ENCODE measurements at regions not wholly inside any gene's neighbourhood (a gene's known extent, or its start where the extent isn't known, plus 50 kb on each side); places are given as distances from the start of the nearest gene placed in this dataset.

GRCh38 chr14:62141139-62141538, 378.9 kb downstream of the SNAPC1 start:
- Histone ChIP-seq H3K9me3 (no peaks in the 10 kb centered on the region), H3K4me3 (no peak overlapping the region), H3K36me3 (replicated peaks) (no peaks in the 10 kb centered on the region), H3K27me3 (ENCODE audit: low read depth) (peaks cover 3% of the 10 kb centered on the region; the same call in 1 of the 2 replicates), H3K4me1 (no peaks in the 10 kb centered on the region)
- in situ Hi-C loops (cut with MboI; ENCODE audit: low sequenced_read_pairs), result no loop called here
- no peak for DNase-seq (ENCODE audit: low spot score in 2 of 2)

DNA sequence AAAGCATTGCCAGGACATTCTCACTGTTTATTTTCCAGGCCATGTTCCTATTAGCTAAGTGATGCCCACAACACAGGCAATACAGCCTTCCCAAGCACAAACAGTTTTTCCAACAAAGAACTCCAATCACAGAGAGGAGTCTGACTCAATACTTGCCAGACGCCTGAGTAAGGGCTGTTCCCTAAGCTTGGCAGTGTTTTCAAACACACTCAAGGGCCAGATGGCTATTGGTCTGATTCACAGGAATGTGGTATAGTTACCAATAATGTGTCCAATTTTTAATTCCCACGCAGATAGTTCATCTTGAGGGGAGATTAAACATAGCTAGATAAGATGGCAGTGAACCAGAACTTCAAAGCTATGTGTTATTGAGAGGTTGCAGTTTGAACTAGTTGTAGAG, 381.0 kb downstream of the SNAPC1 start:
- in situ Hi-C loops (cut with MboI; ENCODE audit: low sequenced_read_pairs), result no loop called here
- H3K4me3 ChIP-seq, result no peak overlapping the region
- H3K36me3 ChIP-seq (replicated peaks), result no peaks in the 10 kb centered on the region
- H3K4me1 ChIP-seq, result no peaks in the 10 kb centered on the region
- no peaks in the 10 kb centered on the region for H3K9me3 ChIP-seq
- DNase-seq (ENCODE audit: low spot score in 2 of 2), result no peak
- no peaks in the 10 kb centered on the region for H3K27me3 ChIP-seq (ENCODE audit: low read depth)

GRCh38 chr14:62144863-62145262, 382.6 kb downstream of the SNAPC1 start:
- in situ Hi-C loops (cut with MboI; ENCODE audit: low sequenced_read_pairs), result no loop called here
- H3K4me1 ChIP-seq, result no peaks in the 10 kb centered on the region
- no peaks in the 10 kb centered on the region for H3K36me3 ChIP-seq (replicated peaks)
- no peak overlapping the region for H3K4me3 ChIP-seq
- H3K27me3 ChIP-seq (ENCODE audit: low read depth), result no peaks in the 10 kb centered on the region
- no peaks in the 10 kb centered on the region for H3K9me3 ChIP-seq
- DNase-seq (ENCODE audit: low spot score in 2 of 2), result no peak

- H3K36me3 ChIP-seq (replicated peaks), result no peaks in the 10 kb centered on the region
- in situ Hi-C loops (cut with MboI; ENCODE audit: low sequenced_read_pairs), result no loop called here
Measured at GRCh38 chr14:62146030-62146429, 383.8 kb downstream of the SNAPC1 start.

GRCh38 chr14:62156052-62156451, 393.8 kb downstream of the SNAPC1 start:
- in situ Hi-C loops (cut with MboI; ENCODE audit: low sequenced_read_pairs), result loop anchor here (25.0 kb wide), 1 partner anchor 881 kb away; the partner anchor contains the start of gene KCNH5
- Histone ChIP-seq H3K9me3 (no peaks in the 10 kb centered on the region), H3K4me3 (no peak overlapping the region), H3K4me1 (no peaks in the 10 kb centered on the region), H3K27me3 (ENCODE audit: low read depth) (peaks cover 6% of the 10 kb centered on the region; the same call in 1 of the 2 replicates), H3K36me3 (replicated peaks) (no peaks in the 10 kb centered on the region)
- DNase-seq (ENCODE audit: low spot score in 2 of 2), result no peak

More at GRCh38 chr14:62146030-62146429, 383.8 kb downstream of the SNAPC1 start:
- Histone ChIP-seq H3K27me3 (ENCODE audit: low read depth) (no peaks in the 10 kb centered on the region), H3K4me1 (no peaks in the 10 kb centered on the region), H3K9me3 (no peaks in the 10 kb centered on the region), H3K4me3 (no peak overlapping the region)
- DNase-seq (ENCODE audit: low spot score in 2 of 2), result no peak

DNA sequence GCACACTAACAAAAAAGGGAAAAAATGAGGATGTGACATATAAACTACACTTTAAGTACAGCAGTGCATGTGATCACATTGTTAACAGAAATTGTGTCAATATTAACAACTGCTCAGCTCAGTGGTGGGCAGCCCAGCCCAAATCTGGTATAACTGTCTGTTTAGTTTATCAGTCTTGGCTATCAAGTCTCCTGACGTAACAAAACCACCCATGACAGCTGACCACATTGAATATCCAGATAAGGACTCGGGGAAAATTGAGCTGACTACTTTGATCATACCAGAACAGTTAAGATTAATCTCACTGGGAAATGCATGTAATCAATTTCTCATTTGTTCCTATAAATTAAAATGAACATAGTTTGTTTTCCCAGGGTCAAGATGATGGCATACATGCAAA, 396.6 kb downstream of the SNAPC1 start:
- in situ Hi-C loops (cut with MboI; ENCODE audit: low sequenced_read_pairs), result loop anchor here (25.0 kb wide), 1 partner anchor 879 kb away; the partner anchor contains the start of gene KCNH5
- no peaks in the 10 kb centered on the region for H3K27me3 ChIP-seq (ENCODE audit: low read depth)
- DNase-seq (ENCODE audit: low spot score in 2 of 2), result no peak

GRCh38 chr14:62159314-62159713, 397.1 kb downstream of the SNAPC1 start:
- in situ Hi-C loops (cut with MboI; ENCODE audit: low sequenced_read_pairs), result loop anchor here (25.0 kb wide), 1 partner anchor 878 kb away; the partner anchor contains the start of gene KCNH5
- no peaks in the 10 kb centered on the region for H3K27me3 ChIP-seq (ENCODE audit: low read depth)
- H3K4me1 ChIP-seq, result no peaks in the 10 kb centered on the region
- no peak overlapping the region for H3K4me3 ChIP-seq
- no peaks in the 10 kb centered on the region for H3K9me3 ChIP-seq
- no peak for DNase-seq (ENCODE audit: low spot score in 2 of 2)
- H3K36me3 ChIP-seq (replicated peaks), result no peaks in the 10 kb centered on the region

More for the DNA sequence above, 396.6 kb downstream of the SNAPC1 start:
- no peaks in the 10 kb centered on the region for H3K36me3 ChIP-seq (replicated peaks)
- H3K4me1 ChIP-seq, result no peaks in the 10 kb centered on the region
- no peak overlapping the region for H3K4me3 ChIP-seq
- no peaks in the 10 kb centered on the region for H3K9me3 ChIP-seq

DNA sequence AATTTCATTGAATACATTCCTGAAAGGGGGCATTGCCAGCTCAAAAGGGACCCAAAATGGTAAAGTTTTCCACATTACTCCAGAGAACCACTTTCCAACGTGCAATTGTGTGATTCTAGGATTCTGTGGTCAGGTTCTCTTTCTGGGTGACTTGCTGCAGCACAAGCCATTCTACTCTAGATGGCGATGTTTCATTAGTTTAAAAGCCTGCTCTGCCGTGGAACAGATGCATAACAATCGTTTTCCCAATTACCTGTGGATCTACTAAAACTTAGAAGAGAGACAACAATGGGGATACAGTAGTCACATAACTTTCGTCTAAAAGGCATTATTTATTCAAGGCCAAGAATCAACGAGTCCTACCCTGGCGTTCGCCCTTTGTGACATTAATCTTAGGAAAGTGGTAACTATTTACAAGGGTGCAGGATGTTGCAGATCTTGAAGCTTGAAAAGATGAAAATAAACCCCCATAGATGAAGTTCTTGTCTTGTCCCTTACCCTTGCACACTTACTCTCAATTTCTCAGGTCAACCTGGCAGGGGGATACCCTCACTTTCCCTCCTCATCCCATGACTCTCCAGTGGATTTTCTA, 400.9 kb downstream of the SNAPC1 start:
- peak; percentile 36 to 41 for DNase-seq (ENCODE audit: low spot score in 2 of 2)
- H3K36me3 ChIP-seq (replicated peaks), result no peaks in the 10 kb centered on the region
- in situ Hi-C loops (cut with MboI; ENCODE audit: low sequenced_read_pairs), result loop anchor here (10.0 to 25.0 kb wide), 2 partner anchors 874 to 1112 kb away; partner anchors contain the start of gene KCNH5

GRCh38 chr14:62168564-62169155, 406.4 kb downstream of the SNAPC1 start:
- Histone ChIP-seq H3K4me1 (no peaks in the 10 kb centered on the region), H3K27me3 (ENCODE audit: low read depth) (no peaks in the 10 kb centered on the region), H3K4me3 (no peak overlapping the region), H3K36me3 (replicated peaks) (no peaks in the 10 kb centered on the region), H3K9me3 (no peaks in the 10 kb centered on the region)
- in situ Hi-C loops (cut with MboI; ENCODE audit: low sequenced_read_pairs), result loop anchor here (10.0 to 25.0 kb wide), 2 partner anchors 869 to 1106 kb away; partner anchors contain the start of gene KCNH5
- no peak for DNase-seq (ENCODE audit: low spot score in 2 of 2)

More for the DNA sequence above, 400.9 kb downstream of the SNAPC1 start:
- Histone ChIP-seq H3K4me1 (no peaks in the 10 kb centered on the region), H3K27me3 (ENCODE audit: low read depth) (no peaks in the 10 kb centered on the region), H3K4me3 (no peak overlapping the region), H3K9me3 (no peaks in the 10 kb centered on the region)

DNA sequence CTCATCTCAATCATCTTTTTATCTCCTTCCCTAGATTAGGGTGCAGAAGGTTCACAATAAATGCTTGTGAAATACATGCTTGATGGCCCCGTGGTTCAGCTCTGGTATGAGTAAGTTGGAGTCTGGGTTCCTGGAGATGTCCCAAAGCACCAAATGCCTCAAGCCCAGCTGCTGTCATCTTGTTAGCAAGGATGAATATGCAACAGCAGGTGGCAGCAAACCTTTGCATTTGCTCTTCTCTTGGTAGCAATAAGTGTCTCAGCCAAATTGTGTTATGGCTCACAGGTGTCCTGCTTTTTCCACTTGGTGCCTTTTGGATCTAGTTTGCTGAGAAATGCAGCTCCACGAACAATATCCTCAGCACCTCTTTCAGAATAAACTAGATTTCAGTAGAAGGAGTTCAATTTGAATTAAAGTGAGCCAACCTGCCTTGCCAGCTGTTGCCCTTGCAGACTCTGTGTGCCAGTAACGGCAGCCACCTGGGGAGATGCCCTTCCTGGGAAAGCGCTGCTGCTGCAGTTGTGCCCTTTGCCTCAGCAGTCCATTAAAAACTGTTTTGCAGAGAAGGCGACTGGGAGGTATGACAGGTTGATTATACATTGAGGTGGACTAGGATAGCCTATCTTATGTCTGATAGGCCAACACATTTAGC, 417.3 kb downstream of the SNAPC1 start:
- in situ Hi-C loops (cut with MboI; ENCODE audit: low sequenced_read_pairs), result no loop called here
- no peaks in the 10 kb centered on the region for H3K4me1 ChIP-seq
- H3K9me3 ChIP-seq, result no peaks in the 10 kb centered on the region

DNA sequence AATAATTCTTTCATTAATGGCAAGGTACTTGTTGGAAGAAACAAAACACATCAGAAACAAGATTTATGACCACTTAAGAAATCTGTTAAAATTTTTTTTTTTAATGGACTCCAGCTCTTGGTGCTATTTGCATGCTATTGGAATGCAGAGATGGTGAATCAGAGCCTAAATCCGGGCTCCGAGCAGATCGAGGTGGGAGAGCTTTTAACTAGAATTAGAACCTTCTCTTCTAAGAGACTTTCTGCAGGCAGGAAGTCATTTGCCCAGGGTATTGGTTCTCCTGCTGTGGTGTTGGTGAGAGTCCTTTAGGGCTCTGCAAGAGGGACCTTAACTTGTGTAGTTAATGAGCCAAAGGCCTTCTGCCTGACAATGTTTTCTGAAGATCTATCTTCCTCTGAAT, 419.4 kb downstream of the SNAPC1 start:
- Histone ChIP-seq H3K27me3 (ENCODE audit: low read depth) (no peaks in the 10 kb centered on the region), H3K4me3 (no peak overlapping the region), H3K9me3 (no peaks in the 10 kb centered on the region), H3K36me3 (replicated peaks) (no peaks in the 10 kb centered on the region), H3K4me1 (no peaks in the 10 kb centered on the region)
- in situ Hi-C loops (cut with MboI; ENCODE audit: low sequenced_read_pairs), result no loop called here
- no peak for DNase-seq (ENCODE audit: low spot score in 2 of 2)

More for the DNA sequence above, 417.3 kb downstream of the SNAPC1 start:
- H3K4me3 ChIP-seq, result no peak overlapping the region
- no peaks in the 10 kb centered on the region for H3K36me3 ChIP-seq (replicated peaks)
- H3K27me3 ChIP-seq (ENCODE audit: low read depth), result no peaks in the 10 kb centered on the region
- DNase-seq (ENCODE audit: low spot score in 2 of 2), result peak; percentile 44 to 61

- in situ Hi-C loops (cut with MboI; ENCODE audit: low sequenced_read_pairs), result no loop called here
- Histone ChIP-seq H3K27me3 (ENCODE audit: low read depth) (no peaks in the 10 kb centered on the region), H3K4me1 (no peaks in the 10 kb centered on the region), H3K36me3 (replicated peaks) (no peaks in the 10 kb centered on the region), H3K4me3 (no peak overlapping the region), H3K9me3 (no peaks in the 10 kb centered on the region)
- no peak for DNase-seq (ENCODE audit: low spot score in 2 of 2)
Measured at GRCh38 chr14:62185078-62185477, 422.9 kb downstream of the SNAPC1 start.

DNA sequence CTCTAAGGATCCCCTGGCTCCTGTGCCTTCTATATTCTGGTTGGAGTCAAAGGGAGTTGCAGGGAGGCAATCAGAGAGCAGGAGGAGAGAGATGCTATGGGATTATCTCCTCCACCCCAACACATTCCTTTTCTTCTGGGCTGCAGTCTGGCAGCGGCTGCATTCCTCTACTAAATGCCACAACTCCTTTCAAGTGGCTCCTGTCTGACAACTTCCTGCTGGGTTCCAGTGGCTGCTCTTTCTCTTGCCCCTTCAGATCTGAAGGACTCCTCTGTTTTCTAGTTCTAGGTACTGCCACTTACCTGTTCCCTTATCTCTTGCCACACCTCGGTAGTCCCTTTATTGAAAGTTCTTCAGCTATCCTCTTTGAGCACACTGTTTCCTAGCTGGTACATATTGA, 425.0 kb downstream of the SNAPC1 start:
- Histone ChIP-seq H3K4me1 (no peaks in the 10 kb centered on the region), H3K9me3 (no peaks in the 10 kb centered on the region), H3K36me3 (replicated peaks) (no peaks in the 10 kb centered on the region), H3K27me3 (ENCODE audit: low read depth) (no peaks in the 10 kb centered on the region), H3K4me3 (no peak overlapping the region)
- in situ Hi-C loops (cut with MboI; ENCODE audit: low sequenced_read_pairs), result no loop called here
- DNase-seq (ENCODE audit: low spot score in 2 of 2), result no peak

- H3K4me1 ChIP-seq, result no peaks in the 10 kb centered on the region
- H3K36me3 ChIP-seq (replicated peaks), result no peaks in the 10 kb centered on the region
- no peaks in the 10 kb centered on the region for H3K27me3 ChIP-seq (ENCODE audit: low read depth)
- in situ Hi-C loops (cut with MboI; ENCODE audit: low sequenced_read_pairs), result no loop called here
- DNase-seq (ENCODE audit: low spot score in 2 of 2), result no peak
- no peak overlapping the region for H3K4me3 ChIP-seq
- no peaks in the 10 kb centered on the region for H3K9me3 ChIP-seq
Measured at GRCh38 chr14:62189698-62190097, 427.5 kb downstream of the SNAPC1 start.
